ENCODE measurements at regions not wholly inside any gene's neighbourhood (a gene's known extent, or its start where the extent isn't known, plus 50 kb on each side); places are given as distances from the start of the nearest gene placed in this dataset.

DNA sequence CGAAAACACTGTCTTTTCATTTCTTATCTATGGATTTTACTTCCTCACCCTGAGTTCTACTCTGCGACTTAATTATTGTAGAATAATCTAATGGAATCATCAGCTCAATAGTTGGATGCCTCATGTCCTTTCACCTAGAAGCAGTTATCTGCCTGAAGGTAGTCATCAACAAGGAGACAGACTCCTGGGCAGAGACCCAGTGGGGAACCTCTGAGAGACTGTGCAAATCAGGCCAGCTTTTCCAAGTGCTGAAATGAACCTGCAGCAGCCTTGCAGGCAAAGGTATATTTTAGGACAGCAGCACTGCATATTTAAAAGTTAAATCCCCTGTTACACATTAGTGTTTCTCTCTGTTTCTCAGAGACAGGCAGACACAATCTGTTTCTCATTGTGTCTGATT, 99.7 kb upstream of the STMND1 start:
- H3K9me3 ChIP-seq (ENCODE audit: severe bottlenecking), result peaks cover 11% of the 10 kb centered on the region
- no peak overlapping the region for H3K27ac ChIP-seq
- DNase-seq, result no peak
- peaks cover 13% of the 10 kb centered on the region for H3K27me3 ChIP-seq (ENCODE audit: insufficient read depth, low read depth, severe bottlenecking)
- H3K4me3 ChIP-seq (ENCODE audit: low read depth, low read length), result no peak overlapping the region
- H3K36me3 ChIP-seq, result no peaks in the 10 kb centered on the region
- TF ChIP-seq, protein P1, sequence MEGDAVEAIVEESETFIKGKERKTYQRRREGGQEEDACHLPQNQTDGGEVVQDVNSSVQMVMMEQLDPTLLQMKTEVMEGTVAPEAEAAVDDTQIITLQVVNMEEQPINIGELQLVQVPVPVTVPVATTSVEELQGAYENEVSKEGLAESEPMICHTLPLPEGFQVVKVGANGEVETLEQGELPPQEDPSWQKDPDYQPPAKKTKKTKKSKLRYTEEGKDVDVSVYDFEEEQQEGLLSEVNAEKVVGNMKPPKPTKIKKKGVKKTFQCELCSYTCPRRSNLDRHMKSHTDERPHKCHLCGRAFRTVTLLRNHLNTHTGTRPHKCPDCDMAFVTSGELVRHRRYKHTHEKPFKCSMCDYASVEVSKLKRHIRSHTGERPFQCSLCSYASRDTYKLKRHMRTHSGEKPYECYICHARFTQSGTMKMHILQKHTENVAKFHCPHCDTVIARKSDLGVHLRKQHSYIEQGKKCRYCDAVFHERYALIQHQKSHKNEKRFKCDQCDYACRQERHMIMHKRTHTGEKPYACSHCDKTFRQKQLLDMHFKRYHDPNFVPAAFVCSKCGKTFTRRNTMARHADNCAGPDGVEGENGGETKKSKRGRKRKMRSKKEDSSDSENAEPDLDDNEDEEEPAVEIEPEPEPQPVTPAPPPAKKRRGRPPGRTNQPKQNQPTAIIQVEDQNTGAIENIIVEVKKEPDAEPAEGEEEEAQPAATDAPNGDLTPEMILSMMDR (IDR thresholded peaks at IDR 0.05; ENCODE audit: low read depth, low read length), result no peak

DNA sequence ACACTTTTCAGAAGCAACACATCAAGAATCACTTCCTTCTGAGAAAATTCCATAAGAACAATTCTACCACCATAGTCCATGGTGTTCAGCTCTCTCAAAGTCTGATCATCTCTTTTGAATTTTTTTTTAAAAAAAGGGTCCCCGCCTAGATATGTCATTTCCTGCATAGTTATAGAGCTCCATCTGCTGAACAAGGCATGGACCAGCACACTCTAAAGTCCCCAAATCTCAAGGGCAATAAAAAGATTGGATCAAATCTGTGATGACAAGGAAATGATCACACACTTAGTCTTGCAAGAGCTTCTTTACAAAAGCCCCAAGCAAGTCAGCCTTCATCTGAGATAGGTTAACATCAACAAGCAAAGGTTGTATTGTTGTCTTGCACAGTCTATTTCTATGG, 100.7 kb upstream of the STMND1 start:
- DNase-seq, result no peak
- Histone ChIP-seq H3K9me3 (ENCODE audit: severe bottlenecking) (peaks cover 5% of the 10 kb centered on the region), H3K36me3 (no peaks in the 10 kb centered on the region), H3K4me3 (ENCODE audit: low read depth, low read length) (no peak overlapping the region), H3K27me3 (ENCODE audit: insufficient read depth, low read depth, severe bottlenecking) (peaks cover 11% of the 10 kb centered on the region), H3K27ac (no peak overlapping the region)
- TF ChIP-seq, protein P1 (IDR thresholded peaks at IDR 0.05; ENCODE audit: low read depth, low read length), result no peak

DNA sequence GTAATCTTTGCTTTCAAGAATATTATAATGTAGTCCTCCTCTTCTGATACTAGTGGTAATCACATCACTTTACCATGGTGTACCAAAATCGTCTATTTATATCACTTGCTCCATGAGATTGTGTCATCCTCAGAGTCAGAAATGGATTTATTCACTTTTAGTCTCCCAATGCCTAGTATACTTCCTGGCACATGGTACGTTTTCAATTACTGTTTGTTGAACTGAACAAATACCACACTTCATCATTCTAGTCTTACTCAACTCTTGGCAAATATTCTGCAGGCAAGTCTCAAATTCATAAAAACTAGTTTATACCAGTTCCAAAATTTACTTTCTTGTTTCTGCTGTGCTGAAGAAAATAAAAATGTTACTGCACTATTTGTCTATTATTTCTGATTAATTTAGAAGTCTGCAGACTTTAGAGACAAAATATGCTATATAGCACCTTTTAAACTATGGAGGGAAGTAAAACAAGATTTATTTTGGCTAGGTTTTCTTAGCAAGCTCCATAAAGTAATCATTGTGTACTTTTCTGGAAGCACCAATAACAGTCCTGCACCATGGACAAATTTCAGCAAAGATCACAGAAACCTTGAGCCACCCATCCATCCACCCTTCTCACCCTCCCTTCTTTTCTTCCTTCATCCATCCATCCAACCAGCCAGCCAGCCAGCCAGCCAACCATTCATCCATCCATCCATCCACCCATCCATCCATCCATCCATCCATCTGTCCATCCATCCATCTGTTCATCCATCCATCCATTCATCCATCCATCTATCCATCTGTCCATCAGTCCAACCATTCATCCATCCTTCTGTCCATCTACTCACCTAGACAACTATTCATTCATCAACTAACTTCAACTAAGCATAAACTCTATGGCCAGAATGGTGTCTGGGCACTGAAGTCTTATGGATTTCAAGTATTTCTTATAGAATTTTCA, 102.1 kb upstream of the STMND1 start:
- DNase-seq, result no peak
- Histone ChIP-seq H3K36me3 (no peaks in the 10 kb centered on the region), H3K9me3 (ENCODE audit: severe bottlenecking) (no peaks in the 10 kb centered on the region), H3K4me3 (ENCODE audit: low read depth, low read length) (no peak overlapping the region), H3K27me3 (ENCODE audit: insufficient read depth, low read depth, severe bottlenecking) (peaks cover 11% of the 10 kb centered on the region), H3K27ac (no peak overlapping the region)
- TF ChIP-seq, protein P1 (IDR thresholded peaks at IDR 0.05; ENCODE audit: low read depth, low read length), result no peak

DNA sequence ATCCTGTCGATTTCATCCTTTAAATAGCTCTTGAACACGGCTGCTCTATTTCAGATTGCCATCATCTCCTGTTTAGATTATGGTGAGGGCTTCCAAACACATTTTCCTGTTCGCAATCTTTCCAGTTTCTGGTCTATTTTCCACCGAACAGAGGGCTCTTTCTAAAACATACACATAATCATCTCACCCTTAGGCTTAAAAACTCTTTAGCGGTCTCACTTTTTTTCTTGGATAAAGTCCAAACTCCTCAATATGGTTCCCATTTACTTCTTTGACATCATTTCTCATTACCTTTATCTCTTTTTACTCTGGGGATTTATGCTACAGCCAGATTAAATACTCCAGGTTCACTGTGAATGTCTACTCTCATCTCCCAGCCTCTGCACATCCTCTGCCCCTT, 103.4 kb upstream of the STMND1 start:
- DNase-seq, result no peak
- no peaks in the 10 kb centered on the region for H3K36me3 ChIP-seq
- TF ChIP-seq, protein P1 (IDR thresholded peaks at IDR 0.05; ENCODE audit: low read depth, low read length), result no peak
- H3K27me3 ChIP-seq (ENCODE audit: insufficient read depth, low read depth, severe bottlenecking), result peaks cover 15% of the 10 kb centered on the region
- no peaks in the 10 kb centered on the region for H3K9me3 ChIP-seq (ENCODE audit: severe bottlenecking)
- H3K27ac ChIP-seq, result no peak overlapping the region
- H3K4me3 ChIP-seq (ENCODE audit: low read depth, low read length), result no peak overlapping the region

DNA sequence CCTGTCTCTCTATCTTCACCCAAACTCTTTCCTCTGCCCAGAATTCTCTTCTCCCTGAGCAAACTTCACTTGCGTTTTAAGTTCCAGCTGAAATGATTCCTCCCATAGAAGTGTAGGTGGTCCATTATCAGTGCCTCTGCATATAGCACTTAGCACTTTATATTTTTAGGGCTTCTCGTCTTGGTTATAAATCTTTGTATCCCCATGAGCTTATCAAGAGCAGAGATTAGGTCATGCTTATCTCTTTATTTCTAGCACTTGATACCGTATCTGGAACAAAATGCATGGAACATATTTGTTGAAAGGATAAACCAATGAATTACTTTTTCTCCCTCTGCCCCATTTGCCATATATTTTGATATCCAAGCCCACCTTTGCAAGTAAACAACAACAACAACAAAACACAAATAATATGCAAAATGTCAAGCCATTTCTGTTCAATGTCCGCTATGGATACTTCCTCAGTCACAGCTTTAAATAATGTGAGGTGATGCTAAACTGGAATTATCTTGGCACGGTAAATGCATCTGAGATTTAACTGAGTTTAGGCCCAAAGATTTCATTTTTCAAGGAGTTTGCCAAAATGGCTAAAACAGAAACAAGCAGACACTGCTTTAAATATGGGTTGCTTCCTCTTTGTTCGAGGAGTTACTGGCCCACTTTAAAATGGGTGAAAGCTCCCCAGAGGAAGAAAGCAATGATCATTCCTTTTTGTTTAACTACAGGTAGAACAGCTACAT, 106.2 kb upstream of the STMND1 start:
- no peaks in the 10 kb centered on the region for H3K9me3 ChIP-seq (ENCODE audit: severe bottlenecking)
- DNase-seq, result no peak
- TF ChIP-seq, protein P1 (IDR thresholded peaks at IDR 0.05; ENCODE audit: low read depth, low read length), result no peak
- H3K4me3 ChIP-seq (ENCODE audit: low read depth, low read length), result no peak overlapping the region
- no peak overlapping the region for H3K27ac ChIP-seq
- no peaks in the 10 kb centered on the region for H3K36me3 ChIP-seq
- peaks cover 24% of the 10 kb centered on the region for H3K27me3 ChIP-seq (ENCODE audit: insufficient read depth, low read depth, severe bottlenecking)

Measured in WERI-Rb-1 (cell line).